Right atrium auricular region (tissue), 2 donors: ENCODE measurements at regions not wholly inside any gene's neighbourhood (a gene's known extent, or its start where the extent isn't known, plus 50 kb on each side); places are given as distances from the start of the nearest gene placed in this dataset.

Experiments used
- DNase-seq: peaks from one replicate; pipeline ENCODE4 v3.0.0-alpha.2; 2019; ENCODE audit warnings: low spot score
- H3K27ac ChIP-seq, 2 donors: fragments of 200-600 bp; sonication (generic); 1 replicate in 1 of 2; 2 replicates in 1 of 2; pipeline ENCODE4 v1.5.1; 2016 to 2019
- H3K27me3 ChIP-seq, 2 donors: fragments of 200-600 bp; sonication (generic); one replicate each; pipeline versions ENCODE4 v1.5.1 to v1.6.0; 2017 to 2019
- H3K36me3 ChIP-seq: fragments of 200-600 bp; sonication (generic); one replicate; pipeline ENCODE4 v1.5.1; 2016
- H3K4me1 ChIP-seq, 2 donors: fragments of 200-600 bp; sonication (generic); one replicate each; pipeline versions ENCODE4 v1.5.1 to v1.6.0; 2017 to 2019
- H3K4me3 ChIP-seq, 2 donors: fragments of 200-600 bp; sonication (generic); 1 replicate in 1 of 2; 2 replicates in 1 of 2; pipeline ENCODE4 v1.5.1; 2017 to 2019; ENCODE audit warnings: mild to moderate bottlenecking in 1 of 2, moderate library complexity in 1 of 2
- H3K9me3 ChIP-seq, 2 donors: fragments of 200-600 bp; sonication (generic); one replicate each; pipeline ENCODE4 v1.5.1; 2019
- CTCF ChIP-seq, 2 donors: fragments of 200-600 bp; sonication (generic); IDR thresholded peaks; one replicate each; pipeline ENCODE4 v1.5.1; 2019; ENCODE audit warnings: antibody characterized with exemption in 2 of 2

GRCh38 chr6:115610696-115611095 lies 450.0 kb downstream of the FRK start:
- H3K27ac ChIP-seq: no peak overlapping the region
- DNase-seq: no peak
- H3K4me3 ChIP-seq: no peak overlapping the region
- H3K9me3 ChIP-seq: no peaks in the 10 kb centered on the region
- no peaks in the 10 kb centered on the region for H3K36me3 ChIP-seq
- no peak for TF ChIP-seq CTCF (IDR thresholded peaks at IDR 0.05)
- no peaks in the 10 kb centered on the region for H3K27me3 ChIP-seq
- H3K4me1 ChIP-seq: no peaks in the 10 kb centered on the region

GRCh38 chr6:115609111-115609510 lies 451.6 kb downstream of the FRK start:
- DNase-seq: no peak
- Histone ChIP-seq H3K36me3 (no peaks in the 10 kb centered on the region), H3K4me3 (no peak overlapping the region), H3K4me1 (no peaks in the 10 kb centered on the region), H3K27ac (no peak overlapping the region), H3K9me3 (no peaks in the 10 kb centered on the region), H3K27me3 (no peaks in the 10 kb centered on the region)
- TF ChIP-seq CTCF (IDR thresholded peaks at IDR 0.05): no peak

- no peak for TF ChIP-seq CTCF (IDR thresholded peaks at IDR 0.05)
- no peak for DNase-seq
- H3K27ac ChIP-seq: no peak overlapping the region
- no peaks in the 10 kb centered on the region for H3K9me3 ChIP-seq
- H3K4me1 ChIP-seq: peaks cover 0 to 5% of the 10 kb centered on the region in 2 donors
- H3K4me3 ChIP-seq: no peak overlapping the region
- no peaks in the 10 kb centered on the region for H3K36me3 ChIP-seq
- no peaks in the 10 kb centered on the region for H3K27me3 ChIP-seq
These were observed 458.2 kb downstream of the FRK start for GRCh38 chr6:115602466-115602865.

GRCh38 chr6:115601509-115601908 lies 459.2 kb downstream of the FRK start:
- no peak for DNase-seq
- Histone ChIP-seq H3K4me1 (peaks cover 0 to 5% of the 10 kb centered on the region in 2 donors), H3K36me3 (no peaks in the 10 kb centered on the region)

GRCh38 chr6:115601064-115601463 lies 459.6 kb downstream of the FRK start:
- H3K27ac ChIP-seq: peak overlapping the region in 1 of 2 donors; percentile 67
- TF ChIP-seq CTCF (IDR thresholded peaks at IDR 0.05): no peak

More at GRCh38 chr6:115601509-115601908, 459.2 kb downstream of the FRK start:
- Histone ChIP-seq H3K27me3 (no peaks in the 10 kb centered on the region), H3K9me3 (peaks cover 0 to 2% of the 10 kb centered on the region in 2 donors), H3K4me3 (no peak overlapping the region), H3K27ac (peak overlapping the region in 1 of 2 donors; percentile 67)
- no peak for TF ChIP-seq CTCF (IDR thresholded peaks at IDR 0.05)

GRCh38 chr6:115594891-115595290 lies 465.8 kb downstream of the FRK start:
- no peaks in the 10 kb centered on the region for H3K4me1 ChIP-seq
- TF ChIP-seq CTCF (IDR thresholded peaks at IDR 0.05): no peak
- DNase-seq: no peak
- peak overlapping the region in 1 of 2 donors; percentile 3 for H3K27ac ChIP-seq
- H3K27me3 ChIP-seq: no peaks in the 10 kb centered on the region
- H3K4me3 ChIP-seq: no peak overlapping the region
- H3K9me3 ChIP-seq: peaks cover 0 to 9% of the 10 kb centered on the region in 2 donors
- H3K36me3 ChIP-seq: no peaks in the 10 kb centered on the region

More at GRCh38 chr6:115601064-115601463, 459.6 kb downstream of the FRK start:
- H3K4me3 ChIP-seq: no peak overlapping the region
- no peak for DNase-seq
- H3K4me1 ChIP-seq: peaks cover 0 to 5% of the 10 kb centered on the region in 2 donors
- no peaks in the 10 kb centered on the region for H3K36me3 ChIP-seq
- H3K27me3 ChIP-seq: no peaks in the 10 kb centered on the region
- peaks cover 0 to 6% of the 10 kb centered on the region in 2 donors for H3K9me3 ChIP-seq
